Fibroblast of skin of left biceps (primary cell): ENCODE measurements at regions not wholly inside any gene's neighbourhood (a gene's known extent, or its start where the extent isn't known, plus 50 kb on each side); places are given as distances from the start of the nearest gene placed in this dataset.
A peak's percentile ranks its signal among the peaks of the same experiment; 100 is the strongest.

ENCODE experiments used
- DNase-seq, 2 experiments: peaks; one replicate each; pipeline ENCODE4 v3.0.0-alpha.2; 2013; ENCODE audit warnings: low read depth in 2 of 2

DNA sequence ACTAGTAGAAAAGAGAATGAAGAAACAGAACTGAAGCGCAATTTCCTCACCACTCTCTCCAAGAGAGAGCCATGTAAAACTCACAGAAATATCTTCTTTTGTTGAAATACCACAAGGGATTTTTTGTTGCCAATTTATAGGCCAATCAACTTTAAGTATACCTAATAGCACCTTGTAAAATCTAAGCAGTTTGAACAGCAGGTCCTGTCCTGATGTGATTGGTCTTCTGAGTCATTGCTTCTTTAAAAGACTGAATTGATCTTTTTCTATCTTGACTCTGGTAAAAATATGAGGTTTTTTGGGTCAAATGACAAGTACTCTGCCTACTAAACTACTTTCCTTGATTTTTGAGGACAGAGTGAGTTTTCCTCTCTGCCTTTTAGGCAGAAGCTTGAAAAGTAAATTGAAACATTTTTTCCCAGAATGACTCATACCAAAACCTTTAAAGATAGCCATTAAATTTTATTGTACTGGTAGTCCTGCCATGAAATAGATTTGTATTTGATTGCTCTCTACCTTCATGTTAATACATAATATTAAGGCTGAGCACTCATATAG is 343.9 kb upstream of the CBLB start:
- DNase-seq = no peak

DNA sequence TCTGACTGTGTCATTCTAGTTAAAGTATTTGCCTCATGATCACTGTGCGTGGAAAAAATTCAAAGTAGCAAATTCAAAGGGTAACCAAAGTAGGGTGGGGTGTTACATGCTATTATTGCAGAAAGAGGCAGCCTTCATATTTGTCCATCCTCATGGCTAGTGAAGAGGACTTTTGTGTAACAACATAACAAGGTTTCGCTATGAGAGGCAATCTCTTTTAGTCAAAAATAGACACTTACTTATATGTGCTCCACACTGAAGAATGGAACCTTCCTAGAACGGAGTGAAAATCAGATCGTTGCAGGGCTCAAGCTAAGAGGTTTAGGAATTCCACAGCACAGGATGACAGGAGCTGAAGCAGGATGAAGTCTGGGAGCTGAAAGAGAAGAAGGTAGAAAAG is 345.1 kb upstream of the CBLB start:
- no peak for DNase-seq

DNA sequence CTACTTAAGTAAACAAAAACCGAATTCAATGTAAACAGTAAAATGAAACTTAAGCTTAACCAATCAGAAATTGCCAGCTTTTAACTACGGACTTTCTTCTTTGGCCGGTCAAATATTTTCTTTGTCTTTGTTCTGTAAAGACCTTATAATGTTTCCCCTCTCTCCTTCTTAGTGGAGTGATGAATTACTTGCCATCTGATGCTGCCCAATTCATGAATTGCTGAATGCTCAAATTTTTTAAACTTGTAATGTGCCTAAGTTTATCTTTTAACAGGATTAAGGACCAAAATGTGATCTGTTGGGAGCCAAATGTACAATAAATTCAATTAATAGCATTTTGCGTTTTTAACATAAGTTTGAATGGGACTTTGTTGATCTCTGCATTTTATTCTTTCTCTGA is 345.8 kb upstream of the CBLB start:
- DNase-seq = no peak

DNA sequence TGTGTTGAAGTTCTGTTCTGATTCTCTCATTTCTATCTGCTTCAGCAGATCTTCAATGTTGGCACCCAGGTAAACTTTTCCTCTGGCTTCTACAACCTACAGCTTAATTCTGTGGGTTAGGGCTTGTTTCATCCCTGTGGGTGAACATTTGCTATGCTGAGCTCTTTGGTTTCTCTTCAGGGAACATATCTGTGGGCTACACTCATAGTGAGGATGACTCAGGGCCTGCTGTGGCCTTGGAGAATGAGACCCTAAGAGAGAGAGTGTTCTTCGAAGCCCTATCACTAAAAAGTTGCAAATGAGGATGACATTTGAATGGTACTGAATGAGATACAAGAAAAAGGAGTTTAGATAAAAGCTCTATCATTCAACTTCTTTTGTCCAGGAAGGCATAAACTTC is 346.2 kb upstream of the CBLB start:
- DNase-seq = no peak

DNA sequence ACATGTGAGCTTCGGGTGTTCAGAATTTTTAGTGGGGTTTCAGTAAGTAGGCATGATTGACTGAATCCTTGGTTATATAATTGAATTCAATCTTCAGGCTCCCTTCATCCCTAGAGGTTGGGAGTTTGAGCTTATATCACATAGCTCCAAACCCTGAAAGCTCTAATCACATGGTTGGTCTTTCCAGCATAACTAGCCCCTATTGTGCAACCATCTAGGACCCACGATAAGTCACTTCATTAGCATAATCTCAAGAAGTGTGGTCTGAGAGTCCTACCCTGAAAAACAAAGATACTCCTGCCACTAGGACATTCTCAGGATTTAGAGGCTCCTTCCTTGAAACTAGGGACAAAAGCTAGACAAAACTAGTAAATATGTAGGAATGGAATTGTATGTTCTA is 348.9 kb upstream of the CBLB start:
- DNase-seq = no peak

DNA sequence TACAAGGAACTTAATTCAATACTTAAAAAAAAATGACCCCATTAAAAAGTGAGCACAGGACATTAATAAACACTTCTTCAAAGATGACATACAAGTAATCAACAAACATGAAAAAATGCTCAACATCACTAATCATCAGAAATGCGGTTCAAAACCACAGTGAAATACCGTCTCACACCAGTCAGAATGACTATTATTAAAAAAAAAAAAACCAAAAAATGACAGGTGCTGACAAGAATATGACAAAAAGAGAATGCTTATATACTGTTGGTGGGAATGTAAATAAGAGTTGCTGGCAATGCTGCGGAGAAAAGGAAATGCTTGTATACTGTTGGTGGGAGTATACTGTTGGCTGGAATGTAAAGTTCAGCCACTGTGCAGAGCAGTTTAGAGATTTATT is 358.3 kb upstream of the CBLB start:
- no peak for DNase-seq

DNA sequence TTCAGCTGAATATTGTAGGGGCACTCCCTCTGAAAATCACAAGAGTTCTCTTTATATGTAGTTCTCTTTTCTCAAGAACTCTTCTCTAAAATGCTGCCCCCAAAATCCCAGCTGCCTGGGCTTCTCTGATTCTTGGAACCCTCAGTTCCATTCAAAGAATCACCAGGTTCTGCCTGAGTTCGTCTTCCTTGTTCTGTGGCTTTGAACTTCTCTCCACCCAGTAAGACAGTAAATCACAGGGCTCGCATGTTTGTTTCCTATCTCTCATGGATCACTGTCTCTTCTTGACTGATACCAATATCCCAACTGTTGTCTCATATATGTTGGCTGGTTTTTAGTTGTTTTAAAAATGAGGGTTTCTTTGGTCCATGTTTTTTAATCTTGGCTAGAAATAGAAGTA is 359.5 kb upstream of the CBLB start:
- DNase-seq = no peak

DNA sequence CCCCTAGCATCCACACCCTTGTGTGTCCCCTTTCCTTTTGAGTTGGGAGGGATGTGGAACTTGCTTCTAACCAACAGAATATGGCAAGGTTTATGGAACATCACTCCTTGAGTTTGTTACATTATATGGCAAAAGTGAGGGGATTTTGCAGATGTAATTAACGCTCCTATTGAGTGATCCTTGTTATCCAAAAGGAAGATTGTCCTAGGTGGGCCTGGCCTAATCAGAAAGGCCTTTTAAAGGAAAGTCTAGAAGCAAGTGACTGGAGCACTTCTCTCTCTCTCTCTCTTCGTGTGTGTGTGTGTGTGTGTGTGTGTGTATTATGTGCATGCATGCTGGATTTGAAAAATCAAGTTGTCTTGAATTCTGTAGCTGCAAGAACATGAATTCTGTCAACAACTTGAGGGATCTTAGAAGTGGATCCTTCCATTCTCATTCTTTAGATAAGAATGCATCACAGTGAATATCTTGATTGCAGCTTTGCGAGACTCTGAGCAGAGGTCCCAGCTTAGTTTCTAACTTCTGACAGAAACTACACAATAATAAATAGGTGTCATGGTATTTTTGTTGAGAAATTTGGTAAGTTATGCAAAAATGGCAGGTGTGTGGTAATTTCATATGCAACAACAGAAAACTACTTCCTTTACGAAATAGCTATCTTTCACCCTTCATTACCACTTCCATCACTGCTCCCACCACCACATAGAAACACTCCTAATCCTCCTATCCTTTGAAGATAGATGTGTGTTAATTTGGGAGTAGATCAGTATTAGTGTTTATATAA is 360.9 kb upstream of the CBLB start:
- no peak for DNase-seq

DNA sequence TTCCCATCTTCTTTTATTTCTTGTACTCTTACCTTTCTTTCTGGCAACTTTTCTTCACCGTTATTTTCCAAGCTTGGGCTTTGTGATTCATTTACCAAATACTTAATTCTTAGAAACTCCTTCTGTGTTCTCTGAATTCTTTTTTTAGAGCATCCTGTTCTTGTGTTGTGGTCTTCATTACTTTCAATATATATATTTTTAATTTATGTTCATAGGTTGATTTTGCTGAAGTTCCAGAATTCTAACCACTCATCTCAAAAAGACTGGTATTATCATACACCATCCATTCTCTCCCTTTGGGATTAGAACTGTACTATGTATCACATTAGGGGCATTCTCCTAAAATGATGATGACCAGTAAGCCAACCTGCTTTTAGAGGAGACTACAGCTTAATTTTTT is 362.3 kb upstream of the CBLB start:
- DNase-seq = no peak

DNA sequence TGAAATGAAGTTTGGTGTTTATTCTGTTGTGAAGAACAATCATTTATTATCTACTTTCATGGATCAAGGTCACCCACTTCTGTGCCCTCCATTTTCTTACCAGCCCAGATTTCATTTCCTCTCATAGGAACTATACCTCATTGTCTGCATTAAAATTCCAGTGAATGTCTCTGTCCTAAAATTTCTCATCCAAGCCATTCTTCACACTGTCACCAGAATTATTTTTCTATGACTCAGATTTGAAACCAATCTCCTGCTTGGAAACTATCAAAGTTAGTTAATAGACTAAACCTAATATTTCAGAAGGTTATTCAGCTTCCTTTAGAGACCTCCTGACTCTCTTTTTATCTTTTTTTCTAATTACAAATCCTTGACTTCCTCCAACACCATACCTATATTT is 364.1 kb upstream of the CBLB start:
- no peak for DNase-seq

DNA sequence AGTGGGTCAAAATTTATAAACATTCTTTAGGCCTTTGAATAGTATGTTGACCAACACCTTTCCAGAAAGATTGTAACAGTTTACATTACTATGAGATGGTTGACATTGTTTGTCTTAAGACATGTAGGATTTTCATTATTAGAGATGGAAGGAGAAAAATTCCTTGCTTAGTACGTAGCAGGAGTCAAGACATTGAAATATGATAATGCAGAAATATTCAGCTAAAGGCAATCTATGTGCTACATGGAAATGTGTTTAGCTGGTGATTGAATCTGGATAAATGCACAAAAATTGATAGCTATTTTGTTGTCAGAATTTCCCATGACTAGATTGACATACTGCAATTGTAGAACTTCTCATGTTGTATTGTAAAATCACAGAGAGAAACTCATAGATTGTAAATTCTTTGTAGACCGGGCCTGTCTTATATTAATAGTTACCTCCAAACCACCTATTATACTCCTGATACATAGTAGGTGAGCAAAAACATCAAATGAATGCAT is 370.4 kb upstream of the CBLB start:
- DNase-seq = no peak

DNA sequence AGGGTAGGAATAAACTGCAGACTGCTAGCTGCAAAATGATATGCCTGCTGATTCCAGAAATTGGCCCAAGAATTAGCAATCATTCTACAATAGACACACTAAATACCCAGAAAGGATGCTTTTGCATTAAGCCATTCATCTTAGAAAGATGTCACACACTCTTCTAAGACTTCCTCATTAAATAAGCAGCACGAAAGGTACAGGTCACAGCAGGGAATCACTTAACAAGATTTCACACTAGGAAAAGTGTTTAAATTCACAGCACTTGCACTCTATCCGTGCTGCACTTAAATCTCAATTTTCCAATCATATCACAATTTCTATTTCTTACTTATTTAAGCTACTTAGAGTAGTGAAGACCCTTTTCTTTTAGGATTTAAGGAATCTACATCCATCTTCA is 372.8 kb upstream of the CBLB start:
- DNase-seq = no peak

DNA sequence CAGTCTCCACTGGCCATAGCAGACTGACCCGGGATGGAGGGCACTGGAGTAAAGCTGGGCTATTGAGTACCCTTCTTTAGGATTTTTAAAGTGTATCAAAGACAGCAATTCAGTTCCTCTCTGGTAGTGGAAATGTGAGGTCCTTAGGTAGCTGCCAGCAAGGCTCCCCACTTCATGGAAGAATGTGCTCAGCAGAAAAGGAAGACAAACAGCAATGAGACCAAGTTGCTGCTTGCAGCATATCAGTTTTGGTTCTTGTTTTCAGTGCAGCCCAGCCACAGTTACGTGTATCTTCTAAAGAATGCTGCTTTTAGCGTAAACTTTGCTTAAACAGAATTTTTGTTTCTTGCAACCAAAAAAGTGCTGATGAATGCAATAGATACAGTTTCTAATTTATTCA is 374.0 kb upstream of the CBLB start:
- DNase-seq = no peak

DNA sequence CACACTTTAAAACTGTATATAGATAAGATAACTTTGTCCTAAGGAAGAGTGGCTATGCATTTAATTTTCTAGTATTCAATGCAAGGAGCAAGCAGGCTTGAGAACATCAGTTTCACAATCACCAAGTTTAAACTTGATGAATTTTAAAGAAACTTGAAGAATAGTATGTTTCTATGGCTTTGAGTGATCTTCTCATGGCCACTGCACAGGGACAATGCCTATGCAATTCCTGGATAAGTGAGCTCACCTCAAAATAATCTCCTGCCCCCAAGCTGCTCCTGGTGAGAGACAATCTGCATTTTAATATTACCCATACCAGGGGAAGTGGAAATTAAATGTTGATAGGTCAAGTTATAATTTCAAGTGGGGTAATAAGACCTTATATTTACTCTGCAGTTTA is 376.6 kb upstream of the CBLB start:
- DNase-seq = no peak

DNA sequence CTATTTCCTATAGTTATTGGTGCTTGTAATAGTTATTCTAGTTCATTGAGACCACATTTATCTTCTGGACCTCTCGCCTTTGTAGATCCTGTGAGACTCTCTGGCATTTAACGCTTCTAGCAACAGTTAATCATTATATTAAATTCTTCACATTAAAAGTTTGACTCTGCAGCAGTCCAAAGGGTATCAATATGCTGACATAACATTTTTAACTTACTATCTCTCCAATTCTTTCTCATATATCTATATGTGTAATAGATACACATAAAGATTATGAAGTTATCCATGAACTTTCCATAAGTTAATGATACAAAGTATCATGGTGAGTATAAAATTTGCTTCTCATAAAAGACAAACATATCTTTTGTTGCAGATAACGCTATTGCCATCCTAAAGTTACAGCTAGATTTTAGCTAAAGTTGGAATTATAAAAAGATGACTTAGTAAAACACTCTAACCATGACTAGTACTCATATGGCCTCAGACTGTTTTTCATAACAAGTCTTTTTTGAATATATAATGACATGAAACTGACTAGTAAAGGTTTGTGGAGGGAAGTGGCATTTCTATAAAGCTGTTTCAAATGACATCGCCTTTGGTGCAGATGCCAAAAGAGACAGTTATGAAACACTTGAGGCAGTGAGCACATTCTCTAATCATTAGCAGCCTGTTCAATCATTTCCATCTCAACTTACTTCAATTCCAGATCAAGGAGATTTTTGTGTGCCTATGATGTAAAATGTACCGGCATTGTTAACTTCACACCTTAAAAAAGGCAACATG is 379.3 kb upstream of the CBLB start:
- DNase-seq = peak; percentile 5 to 14

DNA sequence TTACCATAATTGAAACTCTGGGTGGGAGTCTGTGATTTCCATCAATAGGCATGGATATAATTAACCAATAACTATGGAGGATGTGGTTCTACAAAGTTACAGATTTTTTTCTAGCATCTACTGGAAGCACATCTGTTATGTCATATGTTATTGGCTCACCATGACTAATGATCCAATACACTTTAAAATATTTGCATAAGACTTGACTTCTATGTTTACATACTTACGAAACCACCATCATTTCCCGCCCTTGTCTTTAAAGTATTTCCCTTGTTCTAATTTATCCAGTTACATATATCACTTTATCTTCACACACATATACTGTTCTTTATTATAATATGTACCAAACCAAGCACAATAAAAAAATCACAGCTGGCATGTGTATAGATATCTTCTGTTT is 380.3 kb upstream of the CBLB start:
- peak; percentile 78 to 84 for DNase-seq

DNA sequence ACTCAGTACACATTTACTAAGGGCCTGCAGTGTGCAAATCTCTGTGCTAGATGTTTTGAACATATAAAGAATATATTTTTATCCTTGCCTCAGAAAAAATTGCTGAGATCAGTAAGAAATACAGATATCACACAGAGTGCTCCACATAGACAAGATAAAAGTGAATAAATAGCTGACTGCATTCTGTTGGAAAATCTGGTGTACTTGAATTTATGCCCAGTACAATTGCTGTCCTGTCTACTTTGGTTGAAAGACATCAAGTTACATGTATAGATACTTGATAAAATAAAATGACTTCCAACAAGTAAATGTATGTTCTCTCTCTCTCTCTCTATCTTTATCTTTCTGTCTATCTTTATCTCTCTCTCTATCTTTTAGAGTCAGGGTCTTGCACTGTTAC is 381.2 kb upstream of the CBLB start:
- no peak for DNase-seq

DNA sequence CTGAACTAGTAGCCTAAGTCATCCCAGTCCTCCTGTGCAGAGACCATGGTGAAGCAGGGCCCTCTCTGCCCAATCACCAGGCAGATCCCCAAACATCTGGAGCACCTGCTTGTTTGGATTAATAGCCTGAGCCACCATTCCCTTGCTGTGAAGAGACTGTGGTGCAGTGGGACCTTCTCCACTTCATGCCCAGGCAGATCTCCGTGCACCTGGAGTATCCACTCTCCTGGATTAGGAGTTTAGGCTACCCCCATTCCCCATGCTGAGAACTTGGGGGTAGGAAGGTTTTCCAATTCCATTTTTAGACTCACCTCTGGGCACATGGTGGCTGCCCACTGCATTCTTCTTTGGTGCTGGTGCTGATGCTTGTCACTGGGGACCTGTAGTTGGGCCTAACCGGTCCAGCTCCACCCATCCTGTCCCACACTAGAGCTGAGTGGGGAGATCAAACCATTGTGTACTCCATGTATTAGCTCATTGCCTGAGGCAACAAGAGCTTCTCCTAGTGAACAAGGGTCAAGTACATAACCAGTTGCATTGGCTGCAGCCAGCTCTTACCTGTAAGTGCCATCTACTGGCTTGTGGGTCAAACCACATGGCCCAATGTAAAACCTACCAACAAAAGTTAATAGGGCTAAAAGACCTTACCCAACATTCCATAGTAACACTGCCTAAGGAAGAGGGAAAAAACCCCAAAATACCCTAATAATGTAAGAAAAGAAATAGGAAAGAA is 382.5 kb upstream of the CBLB start:
- DNase-seq = no peak

DNA sequence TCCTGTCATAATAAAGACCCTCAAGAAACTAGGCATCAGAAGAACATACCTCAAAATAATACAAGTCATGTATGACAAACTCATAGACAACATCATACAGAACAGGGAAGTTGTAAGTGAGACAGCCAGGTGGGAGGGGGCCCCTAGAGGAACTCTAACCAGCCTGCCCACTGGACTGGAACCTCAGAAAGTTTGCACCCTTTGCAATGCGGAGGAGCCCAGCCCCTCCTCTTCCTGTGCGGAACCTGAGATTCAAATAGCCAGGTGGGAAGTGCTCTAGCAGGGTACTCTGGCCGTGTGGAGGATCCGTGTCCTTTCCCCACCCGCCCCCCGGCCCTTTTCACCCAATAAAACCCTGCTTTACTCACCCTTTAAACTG is 387.0 kb upstream of the CBLB start:
- DNase-seq = no peak

DNA sequence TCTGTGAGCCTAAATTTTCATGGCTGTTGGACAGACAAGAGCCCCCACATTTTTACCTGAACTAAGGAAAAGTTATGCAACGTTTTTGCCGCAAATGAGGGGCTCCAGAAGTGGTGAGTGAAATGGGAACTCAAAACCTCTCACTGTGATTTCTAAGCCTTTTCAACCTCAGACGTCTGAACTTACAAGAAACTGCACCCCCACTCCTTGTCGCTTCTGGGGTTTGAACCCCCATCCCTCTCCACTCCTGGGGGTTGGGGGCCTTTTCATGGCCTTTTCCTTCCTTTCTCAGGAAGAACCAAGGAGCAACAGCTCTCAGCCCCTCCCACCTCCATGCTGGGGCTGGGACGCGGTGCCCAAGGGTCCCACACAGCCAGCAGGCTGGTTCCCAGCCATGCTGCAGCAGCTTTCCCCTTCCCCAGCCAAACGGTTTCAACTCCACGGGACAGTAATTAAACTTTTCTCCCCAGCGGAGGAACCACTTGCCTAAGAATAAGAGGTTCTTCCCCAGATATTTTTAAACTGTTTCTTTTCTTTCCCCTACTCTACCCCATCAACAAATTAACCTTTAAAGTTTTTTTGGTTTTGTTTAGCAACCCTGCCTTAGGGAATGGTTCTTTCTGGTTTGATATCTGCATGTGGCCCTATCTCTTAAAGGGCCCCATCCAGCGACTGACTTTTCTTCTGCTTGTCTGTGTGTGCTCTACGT is 387.6 kb upstream of the CBLB start:
- no peak for DNase-seq

DNA sequence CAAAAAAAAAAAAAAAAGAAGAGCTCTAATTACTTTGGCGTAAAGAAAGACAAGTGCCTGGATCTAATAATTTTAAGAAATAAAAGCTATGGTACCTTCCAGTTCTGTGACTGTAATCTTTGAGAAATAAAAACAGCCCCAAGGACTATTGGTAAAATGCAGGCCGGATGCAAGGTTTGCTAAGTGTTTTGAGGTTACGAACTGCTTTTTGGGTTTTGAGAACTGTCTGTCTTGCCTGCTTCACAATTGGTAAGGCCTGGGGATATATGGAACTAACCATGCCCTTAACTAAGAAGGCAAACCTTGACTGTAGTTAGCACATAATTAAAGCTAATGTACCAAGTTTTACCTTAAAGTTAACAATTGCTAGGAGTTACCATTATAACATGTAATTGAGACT is 388.4 kb upstream of the CBLB start:
- no peak for DNase-seq

DNA sequence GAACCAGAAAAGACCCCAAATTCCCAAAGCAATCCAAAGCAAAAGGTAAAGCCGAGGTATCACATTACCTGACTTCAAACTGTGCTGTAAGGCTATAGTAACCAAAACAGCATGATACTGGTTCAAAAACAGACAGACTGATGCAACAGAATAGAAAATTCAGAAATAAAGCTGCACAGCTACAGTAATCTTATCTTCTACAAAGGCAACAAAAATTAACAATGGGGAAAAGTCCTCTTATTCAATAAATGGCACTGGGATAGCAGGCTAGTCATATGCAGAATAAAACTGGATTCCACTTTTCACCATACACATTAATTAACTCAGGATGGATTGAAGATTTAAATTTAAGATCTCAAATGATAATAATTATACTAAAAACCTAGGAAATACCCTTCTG is 392.6 kb upstream of the CBLB start:
- DNase-seq = no peak
